SU-DHL-6 (cell line): ENCODE measurements at regions not wholly inside any gene's neighbourhood (a gene's known extent, or its start where the extent isn't known, plus 50 kb on each side); places are given as distances from the start of the nearest gene placed in this dataset.

ENCODE experiments used
- H2AFZ ChIP-seq: fragments of 200-600 bp; sonication (generic); 2 replicates; pipeline ENCODE4 v1.6.1; 2014; ENCODE audit warnings: low read depth, mild to moderate bottlenecking, moderate library complexity, mixed read lengths, antibody characterized with exemption, low read length; ENCODE audit not compliant: severe bottlenecking
- H3F3A ChIP-seq: fragments of 200-600 bp; shearing (Covaris generic); 2 replicates; pipeline ENCODE4 v1.6.0; 2016; ENCODE audit warnings: antibody characterized with exemption, mild to moderate bottlenecking; ENCODE audit not compliant: insufficient read depth
- H3K27ac ChIP-seq: fragments of 200-600 bp; sonication (generic); 2 replicates; pipeline ENCODE4 v1.5.1; 2016; ENCODE audit warnings: low read depth, mild to moderate bottlenecking, low read length, moderate library complexity, mixed read lengths
- H3K27me3 ChIP-seq: fragments of 200-600 bp; sonication (generic), shearing (Covaris generic); 2 replicates; pipeline ENCODE4 v1.6.0; 2014; ENCODE audit warnings: mild to moderate bottlenecking, low read length
- H3K36me3 ChIP-seq: fragments of 200-600 bp; sonication (generic); 2 replicates; pipeline ENCODE4 v1.6.1; 2014; ENCODE audit warnings: mild to moderate bottlenecking, low read length, mixed read lengths
- H3K4me2 ChIP-seq: fragments of 300-600, 200-600 bp; shearing (Covaris generic), sonication (generic); 2 replicates; pipeline ENCODE4 v1.6.0; 2014; ENCODE audit warnings: low read length, low read depth, mild to moderate bottlenecking; ENCODE audit not compliant: poor library complexity, severe bottlenecking
- H3K4me3 ChIP-seq: fragments of 200-600 bp; sonication (generic); 2 replicates; pipeline ENCODE4 v1.5.1; 2014; ENCODE audit warnings: antibody characterized with exemption, low read length, mild to moderate bottlenecking, mixed read lengths; ENCODE audit not compliant: insufficient read depth, poor library complexity, severe bottlenecking
- H3K79me2 ChIP-seq: fragments of 200-600 bp; sonication (generic); 2 replicates; pipeline ENCODE4 v1.6.1; 2014; ENCODE audit warnings: mild to moderate bottlenecking, low read length, moderate library complexity; ENCODE audit not compliant: insufficient read depth
- H3K9ac ChIP-seq: fragments of 200-600 bp; sonication (generic); 2 replicates; pipeline ENCODE4 v1.7.0; 2014; ENCODE audit warnings: mild to moderate bottlenecking, low read length
- H3K9me2 ChIP-seq: fragments of 200-600 bp; sonication (generic); replicated peaks from 2 replicates; pipeline ENCODE4 v1.6.1; 2014; ENCODE audit warnings: low read length; ENCODE audit not compliant: insufficient read depth
- H3K9me3 ChIP-seq: fragments of 200-600 bp; sonication (generic); 2 replicates; pipeline ENCODE4 v1.6.1; 2014; ENCODE audit warnings: low read length, mixed read lengths; ENCODE audit not compliant: insufficient read depth
- H4K20me1 ChIP-seq: fragments of 200-600 bp; sonication (generic); 2 replicates; pipeline ENCODE4 v1.6.1; 2014; ENCODE audit warnings: low read depth, mild to moderate bottlenecking, antibody characterized with exemption, low read length, moderate library complexity, mixed read lengths
- CTCF ChIP-seq: fragments of 200-600 bp; sonication (generic); IDR thresholded peaks from one replicate; pipeline ENCODE4 v1.5.1; 2017; ENCODE audit warnings: antibody characterized with exemption, mild to moderate bottlenecking, low read length, moderate library complexity; ENCODE audit not compliant: insufficient read depth, poor library complexity, severe bottlenecking
- EZH2phosphoT487 ChIP-seq: fragments of 200-600 bp; sonication (generic), shearing (Covaris generic); conservative IDR thresholded peaks from 2 replicates; pipeline ENCODE4 v1.6.1; 2018; ENCODE audit warnings: mild to moderate bottlenecking, antibody characterized with exemption, low read length, moderate library complexity, mixed read lengths

- Histone ChIP-seq H3K9ac (no peak overlapping the region), H2AFZ (no peak overlapping the region), H3K4me2 (no peak overlapping the region), H3K9me3 (no peaks in the 10 kb centered on the region), H3K4me3 (no peak overlapping the region), H3K27ac (no peak overlapping the region), H3K9me2 (no peaks in the 10 kb centered on the region; the same call in 1 of the 2 replicates), H4K20me1 (no peaks in the 10 kb centered on the region), H3K79me2 (no peaks in the 10 kb centered on the region), H3K36me3 (no peaks in the 10 kb centered on the region), H3K27me3 (no peaks in the 10 kb centered on the region), H3F3A (no peaks in the 10 kb centered on the region)
- no peak for TF ChIP-seq CTCF
- TF ChIP-seq EZH2phosphoT487 = no peak
Measured at GRCh38 chr14:82896476-82896875, 1362.8 kb upstream of the SEL1L start.

DNA sequence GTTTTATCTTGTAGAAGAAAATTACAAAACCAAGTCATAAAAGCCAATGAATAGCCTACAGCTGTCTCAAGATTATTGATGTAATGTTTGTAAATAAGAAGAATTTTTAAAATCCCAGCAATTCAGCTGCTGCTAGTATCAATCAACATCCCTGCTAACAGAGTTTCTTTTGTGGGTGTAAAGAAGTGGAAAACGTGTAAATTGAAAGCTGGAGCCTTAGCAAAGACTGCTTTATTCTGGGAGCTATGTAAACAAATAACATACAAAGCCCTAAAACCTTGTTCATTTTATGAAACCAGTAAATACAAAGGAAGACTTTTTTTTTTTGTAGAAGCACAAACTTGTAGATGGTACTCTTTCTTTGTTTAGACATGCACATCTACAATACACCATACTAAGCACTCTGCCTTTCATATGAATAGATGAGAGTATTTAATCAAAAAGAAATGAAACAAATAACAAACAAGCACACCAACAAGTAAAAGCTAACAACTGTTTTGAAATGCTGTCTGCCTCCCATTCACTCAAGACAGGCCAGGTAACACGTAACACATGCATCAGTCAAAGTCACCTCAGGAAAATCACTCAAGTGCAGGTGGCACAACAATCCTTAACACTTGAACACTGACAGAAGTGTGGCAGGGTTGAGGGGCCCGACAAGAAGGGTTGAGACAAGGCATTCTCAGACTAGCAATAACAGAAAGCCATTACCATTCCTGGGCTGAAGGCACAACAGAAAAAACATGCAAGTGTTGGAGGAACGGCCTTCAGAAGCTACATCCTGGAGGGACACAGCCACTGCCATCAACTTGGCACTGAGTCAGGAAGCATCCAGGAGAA is 1364.0 kb upstream of the SEL1L start:
- Histone ChIP-seq H3K9me2 (no peaks in the 10 kb centered on the region; the same call in 1 of the 2 replicates), H3K27me3 (no peaks in the 10 kb centered on the region), H3K79me2 (no peaks in the 10 kb centered on the region), H3K27ac (no peak overlapping the region), H3K36me3 (no peaks in the 10 kb centered on the region), H4K20me1 (no peaks in the 10 kb centered on the region), H3F3A (no peaks in the 10 kb centered on the region), H3K9me3 (no peaks in the 10 kb centered on the region), H3K4me2 (no peak overlapping the region), H3K4me3 (no peak overlapping the region), H3K9ac (no peak overlapping the region), H2AFZ (no peak overlapping the region)
- TF ChIP-seq CTCF (no peak), EZH2phosphoT487 (no peak)

DNA sequence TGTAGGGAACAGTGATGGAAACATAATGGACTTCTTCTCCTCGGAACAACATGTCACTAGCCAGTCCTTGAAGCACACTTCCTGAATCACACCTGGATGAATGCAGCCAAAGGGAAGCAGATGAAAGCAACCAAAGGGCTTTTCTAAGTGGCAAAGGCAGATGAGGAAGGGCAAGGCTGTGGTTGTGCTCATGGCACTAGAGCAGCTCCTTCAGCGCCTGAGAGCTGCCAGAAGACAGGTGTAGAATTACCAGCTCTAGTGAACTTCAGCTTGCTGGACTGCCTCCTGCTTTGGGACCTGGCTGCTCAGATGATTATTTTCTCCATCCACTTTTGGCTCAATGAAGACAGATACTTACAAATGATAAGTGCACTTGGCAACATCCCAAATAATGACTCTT is 1372.1 kb upstream of the SEL1L start:
- Histone ChIP-seq H3K36me3 (no peaks in the 10 kb centered on the region), H3K79me2 (no peaks in the 10 kb centered on the region), H3K4me3 (no peak overlapping the region), H3F3A (no peaks in the 10 kb centered on the region), H3K4me2 (no peak overlapping the region), H2AFZ (no peak overlapping the region), H3K9ac (no peak overlapping the region), H3K27me3 (no peaks in the 10 kb centered on the region), H3K9me2 (no peaks in the 10 kb centered on the region), H3K27ac (no peak overlapping the region), H4K20me1 (no peaks in the 10 kb centered on the region), H3K9me3 (no peaks in the 10 kb centered on the region)
- TF ChIP-seq EZH2phosphoT487 (no peak), CTCF (no peak)
